Osteocyte (in vitro differentiated cells): ENCODE measurements at regions not wholly inside any gene's neighbourhood (a gene's known extent, or its start where the extent isn't known, plus 50 kb on each side); places are given as distances from the start of the nearest gene placed in this dataset.

ENCODE experiments used
- DNase-seq: peaks from one replicate; pipeline ENCODE4 v3.0.0; 2021; ENCODE audit warnings: mixed read lengths; ENCODE audit not compliant: unreplicated experiment; ENCODE audit errors: extremely low spot score
- H3K27ac Mint-ChIP-seq: one replicate; pipeline ENCODE4 v1.8.0; 2021; ENCODE audit warnings: mild to moderate bottlenecking, mixed read lengths; ENCODE audit not compliant: unreplicated experiment
- H3K27me3 Mint-ChIP-seq: one replicate; pipeline ENCODE4 v1.8.0; 2021; ENCODE audit warnings: mixed read lengths; ENCODE audit not compliant: unreplicated experiment
- H3K36me3 Mint-ChIP-seq: one replicate; pipeline ENCODE4 v1.8.0; 2021; ENCODE audit warnings: mixed read lengths; ENCODE audit not compliant: unreplicated experiment
- H3K4me1 Mint-ChIP-seq: one replicate; pipeline ENCODE4 v1.8.0; 2021; ENCODE audit warnings: mixed read lengths; ENCODE audit not compliant: unreplicated experiment
- H3K4me3 Mint-ChIP-seq: one replicate; pipeline ENCODE4 v1.8.0; 2021; ENCODE audit warnings: mild to moderate bottlenecking, moderate library complexity, mixed read lengths; ENCODE audit not compliant: unreplicated experiment
- H3K9me3 Mint-ChIP-seq: one replicate; pipeline ENCODE4 v1.8.0; 2021; ENCODE audit warnings: mixed read lengths; ENCODE audit not compliant: unreplicated experiment
- CTCF ChIP-seq: fragments of 200-600 bp; sonication (generic); IDR thresholded peaks from 2 replicates; pipeline ENCODE4 v1.5.0; 2021; ENCODE audit warnings: antibody characterized with exemption, mild to moderate bottlenecking, moderate library complexity

GRCh38 chr21:20341431-20341830, 656.8 kb upstream of the NCAM2 start:
- Mint-ChIP-seq H3K4me3 (no peak overlapping the region), H3K36me3 (no peaks in the 10 kb centered on the region)

GRCh38 chr21:20343186-20343585, 655.0 kb upstream of the NCAM2 start:
- no peaks in the 10 kb centered on the region for H3K4me1 Mint-ChIP-seq

More at GRCh38 chr21:20341431-20341830, 656.8 kb upstream of the NCAM2 start:
- no peak for TF ChIP-seq CTCF
- peaks cover 13% of the 10 kb centered on the region for H3K9me3 Mint-ChIP-seq
- no peaks in the 10 kb centered on the region for H3K4me1 Mint-ChIP-seq
- no peak for DNase-seq
- H3K27ac Mint-ChIP-seq = no peak overlapping the region
- no peaks in the 10 kb centered on the region for H3K27me3 Mint-ChIP-seq

GRCh38 chr21:20351138-20351537, 647.1 kb upstream of the NCAM2 start:
- DNase-seq = no peak
- TF ChIP-seq CTCF = no peak
- Mint-ChIP-seq H3K4me1 (no peaks in the 10 kb centered on the region), H3K36me3 (no peaks in the 10 kb centered on the region), H3K27ac (no peak overlapping the region), H3K9me3 (peaks cover 31% of the 10 kb centered on the region), H3K27me3 (no peaks in the 10 kb centered on the region), H3K4me3 (no peak overlapping the region)

More at GRCh38 chr21:20343186-20343585, 655.0 kb upstream of the NCAM2 start:
- DNase-seq = no peak
- Mint-ChIP-seq H3K36me3 (no peaks in the 10 kb centered on the region), H3K9me3 (peaks cover 24% of the 10 kb centered on the region), H3K27ac (no peak overlapping the region), H3K4me3 (no peak overlapping the region), H3K27me3 (no peaks in the 10 kb centered on the region)
- TF ChIP-seq CTCF = no peak

GRCh38 chr21:20353351-20353750, 644.9 kb upstream of the NCAM2 start:
- H3K9me3 Mint-ChIP-seq = peaks cover 23% of the 10 kb centered on the region
- no peaks in the 10 kb centered on the region for H3K27me3 Mint-ChIP-seq
- H3K4me3 Mint-ChIP-seq = no peak overlapping the region
- no peaks in the 10 kb centered on the region for H3K36me3 Mint-ChIP-seq
- H3K4me1 Mint-ChIP-seq = no peaks in the 10 kb centered on the region
- no peak overlapping the region for H3K27ac Mint-ChIP-seq
- no peak for TF ChIP-seq CTCF
- DNase-seq = no peak

- Mint-ChIP-seq H3K4me3 (no peak overlapping the region), H3K27ac (no peak overlapping the region), H3K36me3 (no peaks in the 10 kb centered on the region), H3K4me1 (peaks cover 4% of the 10 kb centered on the region), H3K9me3 (peaks cover 14% of the 10 kb centered on the region), H3K27me3 (no peaks in the 10 kb centered on the region)
- TF ChIP-seq CTCF = no peak
- no peak for DNase-seq
Observed at GRCh38 chr21:20373031-20373430, 625.2 kb upstream of the NCAM2 start.
